GM06990 (cell line): ENCODE measurements at regions not wholly inside any gene's neighbourhood (a gene's known extent, or its start where the extent isn't known, plus 50 kb on each side); places are given as distances from the start of the nearest gene placed in this dataset.

Experiments used
- DNase-seq: peaks from one replicate; pipeline ENCODE4 v3.0.0-alpha.2; 2011; ENCODE audit not compliant: insufficient read length; ENCODE audit errors: extremely low read depth
- H3K27me3 ChIP-seq: replicated peaks from 2 replicates; pipeline ENCODE4 v1.6.0; 2011; ENCODE audit warnings: low read length; ENCODE audit not compliant: control insufficient read depth, insufficient read depth
- H3K36me3 ChIP-seq: 2 replicates; pipeline ENCODE4 v1.5.1; 2011; ENCODE audit warnings: low read length; ENCODE audit not compliant: control insufficient read depth, insufficient read depth
- H3K4me3 ChIP-seq: replicated peaks from 2 replicates; pipeline ENCODE4 v1.5.1; 2011; ENCODE audit warnings: low read depth, mild to moderate bottlenecking, control low read depth, low read length
- TF ChIP-seq, protein P1 (sequence below): IDR thresholded peaks from 2 replicates; pipeline ENCODE4 v1.5.1; 2011; ENCODE audit warnings: low read length, control low read depth, mild to moderate bottlenecking, inconsistent platforms; ENCODE audit not compliant: insufficient read depth, poor library complexity, severe bottlenecking

DNA sequence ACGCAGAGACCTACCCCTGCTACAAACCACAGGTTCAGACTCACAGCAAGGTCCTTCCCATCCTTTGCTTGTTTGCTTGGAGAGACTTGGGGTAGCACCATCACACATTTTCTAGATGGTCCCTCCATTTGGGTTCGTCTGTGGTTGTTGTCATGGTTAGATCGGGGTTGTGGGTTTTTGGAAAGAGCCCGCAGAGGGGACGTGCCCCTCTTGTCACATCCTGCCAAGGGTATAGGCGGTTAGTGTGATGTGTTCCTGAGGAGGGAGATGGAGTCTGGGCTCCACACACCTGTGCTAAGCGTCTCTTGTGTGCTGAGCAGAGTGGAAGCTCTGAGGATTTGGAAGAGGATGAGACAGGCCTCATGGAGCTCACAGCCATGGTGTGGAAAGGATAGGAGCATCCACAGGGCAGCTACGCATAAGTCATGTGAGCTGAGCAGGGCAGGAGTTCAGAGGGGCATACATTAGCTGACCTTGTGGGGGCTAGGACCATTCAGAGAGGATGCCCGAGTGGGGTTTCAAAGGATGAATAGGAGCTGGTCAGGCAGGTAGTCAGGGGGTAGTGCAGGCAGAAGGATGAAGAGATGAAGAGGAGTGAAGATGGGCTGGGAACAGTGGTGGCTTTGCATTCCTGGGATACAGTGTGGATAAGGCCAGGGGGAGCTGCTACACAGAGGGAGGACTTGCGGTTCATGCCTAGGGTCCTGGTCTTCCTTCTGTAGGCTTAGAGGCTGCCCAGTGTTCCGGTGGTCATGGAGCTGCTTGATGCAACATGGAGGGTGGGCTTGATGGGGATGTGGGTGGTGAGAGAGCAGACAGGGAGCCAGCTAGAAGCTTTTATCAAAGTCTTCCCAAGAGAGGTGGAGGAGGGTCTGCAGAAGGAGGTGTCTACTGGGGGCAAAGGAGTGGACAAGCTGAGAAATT is 62.9 kb downstream of the ACKR3 start:
- Histone ChIP-seq H3K27me3 (no peaks in the 10 kb centered on the region; the same call in 1 of the 2 replicates), H3K36me3 (no peaks in the 10 kb centered on the region), H3K4me3 (no peak overlapping the region)
- no peak for DNase-seq
- TF ChIP-seq, protein P1, sequence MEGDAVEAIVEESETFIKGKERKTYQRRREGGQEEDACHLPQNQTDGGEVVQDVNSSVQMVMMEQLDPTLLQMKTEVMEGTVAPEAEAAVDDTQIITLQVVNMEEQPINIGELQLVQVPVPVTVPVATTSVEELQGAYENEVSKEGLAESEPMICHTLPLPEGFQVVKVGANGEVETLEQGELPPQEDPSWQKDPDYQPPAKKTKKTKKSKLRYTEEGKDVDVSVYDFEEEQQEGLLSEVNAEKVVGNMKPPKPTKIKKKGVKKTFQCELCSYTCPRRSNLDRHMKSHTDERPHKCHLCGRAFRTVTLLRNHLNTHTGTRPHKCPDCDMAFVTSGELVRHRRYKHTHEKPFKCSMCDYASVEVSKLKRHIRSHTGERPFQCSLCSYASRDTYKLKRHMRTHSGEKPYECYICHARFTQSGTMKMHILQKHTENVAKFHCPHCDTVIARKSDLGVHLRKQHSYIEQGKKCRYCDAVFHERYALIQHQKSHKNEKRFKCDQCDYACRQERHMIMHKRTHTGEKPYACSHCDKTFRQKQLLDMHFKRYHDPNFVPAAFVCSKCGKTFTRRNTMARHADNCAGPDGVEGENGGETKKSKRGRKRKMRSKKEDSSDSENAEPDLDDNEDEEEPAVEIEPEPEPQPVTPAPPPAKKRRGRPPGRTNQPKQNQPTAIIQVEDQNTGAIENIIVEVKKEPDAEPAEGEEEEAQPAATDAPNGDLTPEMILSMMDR = no peak

DNA sequence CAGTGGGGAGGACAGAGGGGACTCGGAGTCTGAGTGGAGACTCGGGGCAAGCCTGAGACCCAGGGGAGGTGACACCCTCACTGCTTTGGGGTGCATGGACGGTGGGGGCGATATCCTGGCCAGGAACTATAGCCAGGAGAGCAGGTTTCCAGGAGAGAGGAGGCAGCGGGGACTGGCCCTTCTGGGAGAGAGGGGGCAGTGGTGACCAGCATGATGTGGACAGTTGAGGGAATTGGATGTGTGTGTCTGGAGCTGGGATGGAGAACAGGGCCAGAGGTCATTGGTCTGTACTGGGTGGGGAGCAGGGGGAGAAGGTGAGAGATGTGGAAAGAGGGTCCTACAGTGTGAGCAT is 63.6 kb downstream of the ACKR3 start:
- H3K27me3 ChIP-seq = no peaks in the 10 kb centered on the region; the same call in 1 of the 2 replicates
- no peaks in the 10 kb centered on the region for H3K36me3 ChIP-seq
- TF ChIP-seq, protein P1 = no peak

DNA sequence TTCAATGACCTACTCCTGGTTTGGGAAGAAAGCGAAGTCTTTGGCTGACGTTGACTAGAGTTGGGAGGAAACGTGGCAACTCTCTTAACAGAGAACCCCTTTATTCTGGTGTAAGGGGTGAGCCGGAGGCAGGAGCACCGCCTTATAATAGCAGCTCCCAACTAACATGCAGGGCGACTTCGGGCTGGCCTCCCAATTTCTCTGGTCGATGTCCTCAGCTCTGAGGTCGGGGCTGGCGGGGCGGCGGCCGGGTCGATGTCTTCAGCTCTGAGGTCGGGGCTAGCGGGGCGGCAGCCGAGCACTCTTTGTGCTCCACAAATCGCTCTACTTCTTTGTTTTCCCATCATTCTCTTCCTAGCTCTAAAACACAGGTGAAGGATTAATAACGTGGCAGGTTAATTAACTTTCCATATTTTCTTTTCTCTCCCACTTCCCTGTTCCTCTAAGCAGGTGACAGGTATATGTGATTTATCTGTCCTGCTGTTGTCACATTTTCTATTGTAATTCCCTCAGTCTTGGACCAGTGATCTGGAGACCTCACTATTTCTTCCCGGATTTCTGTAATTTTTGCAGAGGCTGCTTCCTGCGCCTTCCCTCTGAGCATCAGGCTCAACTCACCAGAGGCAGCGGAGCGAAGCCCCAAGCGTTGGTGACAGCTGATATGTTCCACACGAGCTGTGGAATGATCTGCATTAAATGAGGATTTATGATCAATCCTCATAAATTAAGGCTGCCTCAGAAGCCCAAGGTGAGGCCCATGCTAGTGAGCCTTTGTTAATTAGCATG is 64.3 kb downstream of the ACKR3 start:
- no peaks in the 10 kb centered on the region for H3K36me3 ChIP-seq
- no peak overlapping the region for H3K4me3 ChIP-seq
- no peaks in the 10 kb centered on the region; the same call in 1 of the 2 replicates for H3K27me3 ChIP-seq
- TF ChIP-seq, protein P1 = no peak
- DNase-seq = no peak

More for the DNA sequence above, 63.6 kb downstream of the ACKR3 start:
- DNase-seq = no peak
- H3K4me3 ChIP-seq = no peak overlapping the region

DNA sequence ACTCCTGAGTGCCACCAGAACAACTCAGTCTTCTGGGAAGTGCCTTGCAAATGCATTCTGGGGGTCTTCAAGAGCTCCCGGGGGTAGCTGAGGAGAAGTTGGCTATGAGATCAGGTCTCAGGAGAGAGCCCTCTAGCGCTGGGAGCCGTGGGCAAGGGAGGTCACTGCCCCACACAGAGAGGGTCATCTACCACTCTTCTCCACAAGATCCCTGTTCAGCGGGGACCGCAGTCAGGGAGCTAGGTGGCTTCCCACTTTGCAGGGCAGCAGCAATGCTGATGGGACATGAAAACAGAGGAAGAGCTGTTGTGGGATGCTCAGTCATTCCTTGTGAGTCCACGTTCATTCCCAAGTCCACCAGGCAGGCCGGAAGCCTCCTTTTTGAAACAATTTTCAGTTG is 66.6 kb downstream of the ACKR3 start:
- no peak for DNase-seq
- Histone ChIP-seq H3K4me3 (no peak overlapping the region), H3K27me3 (no peaks in the 10 kb centered on the region; the same call in 1 of the 2 replicates), H3K36me3 (no peaks in the 10 kb centered on the region)
- TF ChIP-seq, protein P1 = no peak

DNA sequence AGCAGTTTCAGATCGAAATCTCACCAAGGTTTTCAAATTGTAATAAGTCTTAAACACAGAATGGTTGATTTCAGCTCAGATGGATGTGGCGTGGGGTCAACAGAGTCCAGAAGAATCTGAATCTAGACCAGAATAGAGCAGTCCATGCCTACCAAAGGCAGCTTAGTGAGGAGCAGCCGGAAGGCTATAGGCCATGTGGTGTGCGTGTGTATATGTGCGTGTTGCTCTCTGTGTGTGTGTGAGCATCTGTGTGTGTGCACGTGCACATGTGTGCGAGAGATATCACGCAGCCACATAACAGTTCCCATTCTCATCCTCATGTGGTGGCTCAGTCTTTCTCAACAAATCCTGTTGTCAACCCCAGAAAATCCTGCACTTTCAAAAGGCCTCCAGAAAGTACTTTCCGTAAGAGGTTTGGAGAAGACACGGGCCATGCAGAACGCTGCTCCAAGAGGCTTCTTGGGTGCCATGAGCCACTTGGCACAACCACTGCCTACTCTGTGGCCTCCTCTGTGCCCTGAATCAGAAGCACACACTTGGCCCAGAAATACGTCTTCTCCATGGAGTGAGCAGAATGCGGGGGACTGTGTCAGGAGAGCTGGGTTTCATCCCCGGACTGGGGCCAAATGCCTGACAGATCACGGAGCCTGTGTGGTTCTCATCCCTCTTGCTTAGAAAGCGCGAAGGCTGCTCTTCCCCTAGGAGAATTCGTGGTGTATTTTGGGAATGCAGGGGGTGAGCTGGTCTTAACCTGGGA is 67.3 kb downstream of the ACKR3 start:
- DNase-seq = no peak
- H3K4me3 ChIP-seq = no peak overlapping the region
- H3K27me3 ChIP-seq = no peaks in the 10 kb centered on the region; the same call in 1 of the 2 replicates
- H3K36me3 ChIP-seq = no peaks in the 10 kb centered on the region
- TF ChIP-seq, protein P1 = no peak
